ENCODE measurements at regions not wholly inside any gene's neighbourhood (a gene's known extent, or its start where the extent isn't known, plus 50 kb on each side); places are given as distances from the start of the nearest gene placed in this dataset.
"Not testable (repeated sequence)": the region's sequence is repeated elsewhere in the genome, so short reads cannot be mapped to it uniquely, and the experiment has no call there.

- DNase-seq: no peak
Measured at GRCh38 chr5:74534397-74535129, 106.0 kb downstream of the ENC1 start.

GRCh38 chr5:74530326-74531050, 110.0 kb downstream of the ENC1 start:
- DNase-seq: no peak

- no peak for DNase-seq
Measured at GRCh38 chr5:74529101-74529500, 111.4 kb downstream of the ENC1 start.

GRCh38 chr5:74526111-74526510, 114.4 kb downstream of the ENC1 start:
- DNase-seq: no peak

- not testable (repeated sequence) for DNase-seq
Measured at GRCh38 chr5:74524767-74525166, 115.8 kb downstream of the ENC1 start.

- DNase-seq: not testable (repeated sequence)
Measured at GRCh38 chr5:74523698-74524097, 116.8 kb downstream of the ENC1 start.

- not testable (repeated sequence) for DNase-seq
Measured at GRCh38 chr5:74522838-74523237, 117.7 kb downstream of the ENC1 start.

- DNase-seq: no peak
Measured at GRCh38 chr5:74521401-74521800, 119.1 kb downstream of the ENC1 start.

GRCh38 chr5:74519679-74520078, 120.8 kb downstream of the ENC1 start:
- DNase-seq: no peak

- no peak for DNase-seq
Measured at GRCh38 chr5:74519161-74519571, 121.4 kb downstream of the ENC1 start.

- no peak for DNase-seq
Measured at GRCh38 chr5:74517700-74518099, 122.8 kb downstream of the ENC1 start.

- DNase-seq: no peak
Measured at GRCh38 chr5:74516211-74516636, 124.3 kb downstream of the ENC1 start.

GRCh38 chr5:74514888-74515551, 125.5 kb downstream of the ENC1 start:
- DNase-seq: no peak

- not testable (repeated sequence) for DNase-seq
Measured at GRCh38 chr5:74511770-74512169, 128.8 kb downstream of the ENC1 start.

GRCh38 chr5:74510476-74511075, 130.0 kb downstream of the ENC1 start:
- DNase-seq: no peak

- DNase-seq: no peak
Measured at GRCh38 chr5:74507370-74508005, 133.0 kb downstream of the ENC1 start.

GRCh38 chr5:74506119-74506518, 134.4 kb downstream of the ENC1 start:
- no peak for DNase-seq

GRCh38 chr5:74504463-74504862, 136.1 kb downstream of the ENC1 start:
- no peak for DNase-seq

GRCh38 chr5:74502479-74502950, 138.0 kb downstream of the ENC1 start:
- DNase-seq: no peak

GRCh38 chr5:74501674-74502478, 138.7 kb downstream of the ENC1 start:
- no peak for DNase-seq

GRCh38 chr5:74500110-74500917, 140.2 kb downstream of the ENC1 start:
- DNase-seq: no peak

Measured in NCI-H1694 treated with DMSO at 0.1 percent for 48 hours (cell line).